IgD-negative memory B cell (primary cell): ENCODE measurements at regions not wholly inside any gene's neighbourhood (a gene's known extent, or its start where the extent isn't known, plus 50 kb on each side); places are given as distances from the start of the nearest gene placed in this dataset.
"Not testable (repeated sequence)": the region's sequence is repeated elsewhere in the genome, so short reads cannot be mapped to it uniquely, and the experiment has no call there.

ENCODE experiments used
- H3K27ac Mint-ChIP-seq, 3 donors: one replicate each; pipeline ENCODE4 v1.8.0; 2020 to 2022; ENCODE audit warnings: mild to moderate bottlenecking in 3 of 3, mixed read lengths in 3 of 3, moderate library complexity in 1 of 3
- H3K27me3 Mint-ChIP-seq: one replicate; pipeline ENCODE4 v1.8.0; 2021; ENCODE audit warnings: mixed read lengths
- H3K36me3 Mint-ChIP-seq: one replicate; pipeline ENCODE4 v1.8.0; 2020; ENCODE audit warnings: mild to moderate bottlenecking, mixed read lengths
- H3K4me1 Mint-ChIP-seq, 3 donors: one replicate each; pipeline ENCODE4 v1.8.0; 2020 to 2022; ENCODE audit warnings: mixed read lengths in 3 of 3, mild to moderate bottlenecking in 1 of 3
- H3K4me3 Mint-ChIP-seq, 4 donors: one replicate each; pipeline ENCODE4 v1.8.0; 2020 to 2022; ENCODE audit warnings: mild to moderate bottlenecking in 4 of 4, mixed read lengths in 4 of 4, moderate library complexity in 3 of 4
- H3K9me3 Mint-ChIP-seq, 3 donors: one replicate each; pipeline ENCODE4 v1.8.0; 2020 to 2021; ENCODE audit warnings: mixed read lengths in 3 of 3, mild to moderate bottlenecking in 1 of 3

DNA sequence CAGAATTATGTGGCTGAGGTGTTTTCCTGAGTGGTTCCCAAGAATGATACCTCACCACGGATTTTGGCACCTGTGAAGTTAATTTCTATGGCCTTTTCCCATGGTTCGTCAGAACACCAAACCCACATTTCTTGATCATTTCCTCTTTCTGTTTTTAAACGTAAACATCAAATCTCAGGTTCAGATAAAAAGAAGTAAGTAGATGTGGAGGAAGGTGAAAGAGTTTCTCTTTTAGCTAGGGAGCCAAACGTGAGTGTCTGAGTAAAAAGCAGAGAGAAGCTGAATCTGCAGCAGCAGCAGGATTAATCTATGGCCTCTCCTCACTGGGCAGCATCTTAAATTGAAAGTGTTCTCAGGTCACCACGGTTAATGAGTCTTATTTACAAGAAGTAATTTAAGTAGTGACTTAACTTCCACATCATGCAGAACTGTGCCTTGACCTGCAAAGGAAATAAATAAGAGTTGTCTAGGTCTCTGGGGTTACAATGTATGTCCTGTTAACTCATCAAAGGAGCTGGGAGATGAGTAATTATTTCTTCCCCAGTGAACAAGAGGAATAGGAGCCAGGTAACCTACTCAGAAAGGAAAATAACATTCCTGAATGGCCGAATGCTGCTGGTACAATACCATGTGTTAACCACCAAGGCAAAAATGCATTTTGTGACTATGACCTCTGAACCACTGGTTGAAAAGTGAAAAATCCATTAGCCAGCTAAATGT, 139.6 kb upstream of the NETO1 start:
- H3K27ac Mint-ChIP-seq: peak overlapping the region in 1 of 3 donors; percentile 78
- H3K4me1 Mint-ChIP-seq: peaks cover 4 to 10% (median 5%) of the 10 kb centered on the region in 3 donors
- H3K4me3 Mint-ChIP-seq: peak overlapping the region in 1 of 4 donors; percentile 85
- H3K9me3 Mint-ChIP-seq: peaks cover 1 to 11% (median 4%) of the 10 kb centered on the region in 3 donors
- H3K36me3 Mint-ChIP-seq: peaks cover 2% of the 10 kb centered on the region
- no peaks in the 10 kb centered on the region for H3K27me3 Mint-ChIP-seq

GRCh38 chr18:73006331-73006730, 138.5 kb upstream of the NETO1 start:
- Mint-ChIP-seq H3K36me3 (peaks cover 2% of the 10 kb centered on the region), H3K4me1 (peaks cover 3 to 10% (median 5%) of the 10 kb centered on the region in 3 donors), H3K27me3 (no peaks in the 10 kb centered on the region), H3K9me3 (peaks cover 1 to 9% (median 4%) of the 10 kb centered on the region in 3 donors), H3K4me3 (no peak overlapping the region), H3K27ac (no peak overlapping the region)

DNA sequence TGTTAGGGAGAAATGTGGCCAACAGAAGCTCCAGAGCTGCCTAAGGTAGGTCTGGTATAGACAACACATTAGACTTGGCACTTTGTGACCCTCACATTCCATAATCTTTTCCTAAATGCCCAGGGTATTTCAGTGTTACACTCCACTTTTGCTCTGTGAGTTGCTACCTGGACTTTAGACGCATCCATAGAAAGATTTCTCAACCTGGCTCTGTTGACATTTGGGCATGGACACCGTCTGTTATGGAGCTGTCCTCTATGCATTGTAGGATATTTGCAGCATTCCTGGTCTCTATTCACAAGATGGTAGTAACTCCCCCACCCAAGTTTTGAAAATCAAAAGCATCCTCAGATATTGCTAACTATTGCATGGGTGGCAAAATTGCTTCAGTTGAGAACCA, 136.5 kb upstream of the NETO1 start:
- Mint-ChIP-seq H3K4me1 (peaks cover 3 to 10% (median 5%) of the 10 kb centered on the region in 3 donors), H3K4me3 (no peak overlapping the region), H3K27me3 (no peaks in the 10 kb centered on the region), H3K36me3 (peaks cover 2% of the 10 kb centered on the region), H3K9me3 (peaks cover 1 to 7% (median 2%) of the 10 kb centered on the region in 3 donors), H3K27ac (no peak overlapping the region)

GRCh38 chr18:72999971-73000607, 132.3 kb upstream of the NETO1 start:
- Mint-ChIP-seq H3K27ac (no peak overlapping the region), H3K9me3 (peaks cover under 1 to 18% (median 2%) of the 10 kb centered on the region in 3 donors), H3K36me3 (no peaks in the 10 kb centered on the region), H3K4me1 (no peaks in the 10 kb centered on the region), H3K4me3 (no peak overlapping the region), H3K27me3 (no peaks in the 10 kb centered on the region)

DNA sequence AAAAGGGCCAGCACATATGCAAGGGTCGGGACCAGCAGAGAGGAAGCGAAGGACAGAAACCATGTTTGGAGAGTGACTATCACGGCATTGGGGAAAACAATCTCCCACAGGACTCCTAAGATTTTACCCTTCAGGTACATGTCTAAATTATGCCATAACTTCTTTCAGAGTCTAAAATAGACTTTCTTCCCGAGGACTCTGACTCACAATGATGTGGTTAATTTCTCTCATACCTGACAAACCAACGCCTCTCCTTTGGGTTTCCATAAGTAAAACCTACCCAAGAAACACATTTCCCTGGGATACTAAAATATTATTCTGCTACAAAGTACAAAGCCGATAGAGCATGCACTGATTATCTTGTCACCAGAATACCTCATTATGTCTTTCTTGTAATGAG, 127.8 kb upstream of the NETO1 start:
- Mint-ChIP-seq H3K27me3 (no peaks in the 10 kb centered on the region), H3K9me3 (peaks cover 0 to 12% (median 4%) of the 10 kb centered on the region in 3 donors), H3K4me3 (no peak overlapping the region), H3K4me1 (no peaks in the 10 kb centered on the region), H3K27ac (no peak overlapping the region), H3K36me3 (no peaks in the 10 kb centered on the region)

DNA sequence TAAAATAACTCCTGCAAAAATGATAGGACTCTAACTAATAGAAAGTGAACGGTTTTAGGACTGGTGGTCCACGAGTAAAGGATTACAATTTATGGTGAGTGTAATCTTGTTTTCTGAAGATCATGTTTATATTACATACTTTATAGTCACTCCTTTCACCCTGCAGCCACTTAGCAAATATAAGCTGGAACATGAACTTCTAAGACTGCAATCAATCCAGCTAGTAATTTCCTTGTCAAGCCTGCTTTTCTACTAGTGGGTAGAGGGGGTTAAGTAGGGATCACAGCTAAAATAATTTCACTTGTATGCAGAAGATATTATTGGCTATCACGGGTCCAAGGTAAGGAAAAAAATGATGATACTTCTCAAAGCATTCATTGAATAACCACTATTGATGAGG, 125.5 kb upstream of the NETO1 start:
- Mint-ChIP-seq H3K9me3 (peaks cover 0 to 12% (median 4%) of the 10 kb centered on the region in 3 donors), H3K36me3 (peaks cover under 1% of the 10 kb centered on the region), H3K27ac (no peak overlapping the region)

GRCh38 chr18:72991379-72991778, 123.6 kb upstream of the NETO1 start:
- no peaks in the 10 kb centered on the region for H3K4me1 Mint-ChIP-seq
- no peak overlapping the region for H3K27ac Mint-ChIP-seq
- H3K4me3 Mint-ChIP-seq: no peak overlapping the region
- peaks cover 0 to 7% (median 6%) of the 10 kb centered on the region in 3 donors for H3K9me3 Mint-ChIP-seq
- peaks cover 1% of the 10 kb centered on the region for H3K36me3 Mint-ChIP-seq
- H3K27me3 Mint-ChIP-seq: no peaks in the 10 kb centered on the region

More for the DNA sequence above, 125.5 kb upstream of the NETO1 start:
- H3K27me3 Mint-ChIP-seq: no peaks in the 10 kb centered on the region
- H3K4me3 Mint-ChIP-seq: no peak overlapping the region
- H3K4me1 Mint-ChIP-seq: no peaks in the 10 kb centered on the region

- H3K27me3 Mint-ChIP-seq, H3K4me3 Mint-ChIP-seq, H3K36me3 Mint-ChIP-seq, H3K4me1 Mint-ChIP-seq, H3K27ac Mint-ChIP-seq: not testable (repeated sequence)
- H3K9me3 Mint-ChIP-seq: peaks cover 0 to 21% (median 2%) of the 10 kb centered on the region in 3 donors
Measured at GRCh38 chr18:72987570-72987969, 119.8 kb upstream of the NETO1 start.

- H3K4me3 Mint-ChIP-seq: no peak overlapping the region
- H3K36me3 Mint-ChIP-seq: peaks cover 1% of the 10 kb centered on the region
- H3K27me3 Mint-ChIP-seq: no peaks in the 10 kb centered on the region
- H3K27ac Mint-ChIP-seq: no peak overlapping the region
- H3K4me1 Mint-ChIP-seq: no peaks in the 10 kb centered on the region
- peaks cover 0 to 21% (median 2%) of the 10 kb centered on the region in 3 donors for H3K9me3 Mint-ChIP-seq
Measured at GRCh38 chr18:72986103-72986502, 118.3 kb upstream of the NETO1 start.

DNA sequence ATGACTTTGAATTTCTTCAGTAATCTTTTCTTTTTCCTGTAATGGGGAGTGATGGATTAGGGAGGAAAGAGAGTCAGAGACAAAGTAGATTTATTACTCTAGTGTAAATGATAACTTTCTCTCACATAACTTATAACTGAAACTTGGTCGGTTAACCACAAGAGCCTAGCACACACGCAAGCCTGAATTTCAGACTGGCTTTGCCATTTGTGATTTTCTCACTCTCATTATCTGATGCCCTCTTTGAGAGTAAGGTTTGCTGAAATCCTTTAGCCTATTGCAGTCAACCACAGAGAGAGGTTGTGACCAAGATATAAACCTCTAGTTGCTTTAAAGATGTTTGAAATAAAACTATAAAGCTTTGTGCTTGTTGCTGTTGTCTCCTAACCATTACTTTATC, 117.9 kb upstream of the NETO1 start:
- Mint-ChIP-seq H3K36me3 (peaks cover 1% of the 10 kb centered on the region), H3K27ac (no peak overlapping the region), H3K27me3 (no peaks in the 10 kb centered on the region), H3K9me3 (peaks cover 0 to 21% (median 2%) of the 10 kb centered on the region in 3 donors), H3K4me3 (no peak overlapping the region), H3K4me1 (no peaks in the 10 kb centered on the region)

DNA sequence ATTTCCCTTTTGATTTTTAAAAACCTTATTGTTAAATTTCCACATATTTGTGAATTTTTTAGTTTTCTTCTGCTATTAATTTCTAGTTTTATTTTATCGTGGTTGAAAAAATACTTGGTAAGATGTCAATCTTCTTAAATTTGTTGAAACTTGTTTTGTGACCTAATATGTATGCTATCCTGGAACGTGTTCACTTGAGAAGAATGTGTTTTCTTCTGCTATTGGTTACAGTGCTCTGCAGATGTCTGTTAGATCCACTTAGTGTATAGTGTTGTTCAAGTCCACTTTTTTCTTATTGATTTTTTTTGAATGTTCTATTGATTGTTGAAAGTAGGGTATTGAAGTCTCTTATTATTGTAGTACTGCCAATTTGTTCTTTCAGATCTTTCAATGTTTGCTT, 116.5 kb upstream of the NETO1 start:
- H3K4me3 Mint-ChIP-seq: no peak overlapping the region
- peaks cover 1% of the 10 kb centered on the region for H3K36me3 Mint-ChIP-seq
- no peaks in the 10 kb centered on the region for H3K27me3 Mint-ChIP-seq
- H3K9me3 Mint-ChIP-seq: peaks cover 0 to 21% (median 2%) of the 10 kb centered on the region in 3 donors
- H3K27ac Mint-ChIP-seq: no peak overlapping the region
- H3K4me1 Mint-ChIP-seq: no peaks in the 10 kb centered on the region

DNA sequence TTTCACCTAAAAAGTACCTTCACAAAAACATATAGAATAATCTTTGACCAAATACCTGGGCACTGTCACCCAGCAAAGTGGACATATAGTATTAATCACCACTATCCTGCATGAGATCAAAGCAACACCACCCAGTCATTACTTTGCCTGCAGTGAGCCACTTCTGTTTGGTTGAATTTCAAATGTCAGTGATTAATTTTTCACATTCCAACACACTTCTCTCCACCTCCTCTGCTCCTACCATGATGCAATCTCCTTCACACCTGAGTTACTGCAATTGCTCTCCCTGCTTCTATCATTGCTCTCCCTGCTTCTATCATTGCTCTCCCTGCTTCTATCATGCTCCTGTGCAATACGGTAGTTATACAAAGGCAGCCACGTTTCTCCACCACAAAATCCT, 106.1 kb upstream of the NETO1 start:
- no peak overlapping the region for H3K27ac Mint-ChIP-seq

DNA sequence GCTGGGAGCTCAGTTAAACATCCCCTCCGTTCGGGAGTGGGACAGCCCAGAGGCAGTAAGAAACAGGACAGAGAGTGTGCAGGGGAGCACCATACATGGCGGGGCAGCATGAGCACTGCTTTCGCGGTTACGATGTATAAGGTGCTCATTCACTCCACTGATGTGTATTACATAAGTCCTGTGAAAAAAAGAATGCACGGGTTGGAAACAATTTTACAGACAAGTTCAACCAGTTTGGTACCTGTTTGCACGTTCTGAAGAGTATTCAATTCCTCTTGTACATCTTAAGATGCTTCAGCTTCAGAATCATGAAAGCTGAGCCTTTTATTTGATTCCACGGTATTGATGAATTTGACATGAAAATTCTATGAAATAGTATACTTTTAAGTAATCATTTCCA, 97.8 kb upstream of the NETO1 start:
- H3K27ac Mint-ChIP-seq: no peak overlapping the region
- no peaks in the 10 kb centered on the region for H3K27me3 Mint-ChIP-seq
- no peaks in the 10 kb centered on the region for H3K4me1 Mint-ChIP-seq
- H3K9me3 Mint-ChIP-seq: peaks cover 0 to 4% (median 0%) of the 10 kb centered on the region in 3 donors
- no peak overlapping the region for H3K4me3 Mint-ChIP-seq
- no peaks in the 10 kb centered on the region for H3K36me3 Mint-ChIP-seq

More for the DNA sequence above, 106.1 kb upstream of the NETO1 start:
- no peaks in the 10 kb centered on the region for H3K27me3 Mint-ChIP-seq
- H3K4me1 Mint-ChIP-seq: no peaks in the 10 kb centered on the region
- H3K9me3 Mint-ChIP-seq: peaks cover 6 to 11% (median 6%) of the 10 kb centered on the region in 3 donors
- H3K4me3 Mint-ChIP-seq: no peak overlapping the region
- no peaks in the 10 kb centered on the region for H3K36me3 Mint-ChIP-seq

- not testable (repeated sequence) for H3K36me3 Mint-ChIP-seq, H3K27me3 Mint-ChIP-seq, H3K4me1 Mint-ChIP-seq, H3K4me3 Mint-ChIP-seq
- Mint-ChIP-seq H3K9me3 (peaks cover 5 to 30% (median 9%) of the 10 kb centered on the region in 3 donors), H3K27ac (peak overlapping the region in 1 of 3 donors; percentile 79)
Measured at GRCh38 chr18:72958195-72958594, 90.4 kb upstream of the NETO1 start.

DNA sequence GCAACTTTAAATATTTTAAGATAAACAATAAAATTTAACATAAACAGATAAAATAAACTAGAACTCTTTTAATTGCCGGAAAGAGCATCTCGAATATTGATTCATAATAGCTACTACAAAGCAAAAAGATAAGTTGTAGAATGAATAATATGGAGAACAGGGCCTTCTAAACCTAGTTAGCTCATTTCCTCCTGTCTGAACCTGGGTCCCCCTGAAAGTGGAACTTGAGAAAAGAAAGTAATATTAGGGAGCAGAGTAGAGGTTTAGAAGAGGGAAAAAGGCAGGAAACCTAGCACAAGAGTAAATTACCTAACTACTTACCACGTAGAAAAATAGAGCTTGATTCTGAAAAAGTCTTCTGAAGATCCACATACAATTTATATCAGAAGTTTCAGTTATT, 80.7 kb upstream of the NETO1 start:
- Mint-ChIP-seq H3K4me1 (peaks cover 0 to 2% (median 0%) of the 10 kb centered on the region in 3 donors), H3K36me3 (peaks cover 2% of the 10 kb centered on the region), H3K9me3 (peaks cover 0 to 2% (median 0%) of the 10 kb centered on the region in 3 donors), H3K4me3 (no peak overlapping the region), H3K27ac (no peak overlapping the region), H3K27me3 (no peaks in the 10 kb centered on the region)

GRCh38 chr18:72942766-72943165, 75.0 kb upstream of the NETO1 start:
- H3K36me3 Mint-ChIP-seq: peaks cover 2% of the 10 kb centered on the region
- H3K4me3 Mint-ChIP-seq: no peak overlapping the region
- no peaks in the 10 kb centered on the region for H3K27me3 Mint-ChIP-seq
- H3K9me3 Mint-ChIP-seq: peaks cover 0 to 2% (median 0%) of the 10 kb centered on the region in 3 donors
- H3K27ac Mint-ChIP-seq: no peak overlapping the region
- no peaks in the 10 kb centered on the region for H3K4me1 Mint-ChIP-seq
